ENCODE measurements at regions not wholly inside any gene's neighbourhood (a gene's known extent, or its start where the extent isn't known, plus 50 kb on each side); places are given as distances from the start of the nearest gene placed in this dataset.

GRCh38 chr6:40298207-40298606 is 289.0 kb downstream of the LRFN2 start:
- ATAC-seq (no peak), DNase-seq (no peak)
- no peaks in the 10 kb centered on the region for H3K4me1 ChIP-seq
- H3K27ac ChIP-seq, result no peak overlapping the region
- no peak overlapping the region for H3K4me3 ChIP-seq
- WGBS (ENCODE audit: insufficient coverage, low coverage, low lambda C conversion rate, missing lambda C conversion rate), result 75% methylated on average over 2 of the region's 2 CpGs
- intact Hi-C loops (cut with DNase I), result no loop called here
- no peaks in the 10 kb centered on the region for H3K9me3 ChIP-seq
- H3K36me3 ChIP-seq, result no peaks in the 10 kb centered on the region
- no peaks in the 10 kb centered on the region for H3K27me3 ChIP-seq
- no peak for TF ChIP-seq POLR2A (IDR thresholded peaks at IDR 0.05)
- TF ChIP-seq CTCF (IDR thresholded peaks at IDR 0.05), result no peak

GRCh38 chr6:40295251-40295950 is 291.8 kb downstream of the LRFN2 start:
- Histone ChIP-seq H3K4me1 (no peaks in the 10 kb centered on the region), H3K9me3 (no peaks in the 10 kb centered on the region), H3K36me3 (no peaks in the 10 kb centered on the region), H3K27me3 (no peaks in the 10 kb centered on the region), H3K27ac (no peak overlapping the region), H3K4me3 (no peak overlapping the region)
- intact Hi-C loops (cut with DNase I), result no loop called here
- DNase-seq, result no peak
- 93% methylated on average over 2 of the region's 2 CpGs for WGBS (ENCODE audit: insufficient coverage, low coverage, low lambda C conversion rate, missing lambda C conversion rate)
- ATAC-seq, result no peak
- no peak for TF ChIP-seq CTCF (IDR thresholded peaks at IDR 0.05)
- no peak for TF ChIP-seq POLR2A (IDR thresholded peaks at IDR 0.05)

GRCh38 chr6:40293460-40294185 is 293.5 kb downstream of the LRFN2 start:
- intact Hi-C loops (cut with DNase I), result no loop called here
- no peaks in the 10 kb centered on the region for H3K36me3 ChIP-seq
- TF ChIP-seq POLR2A (IDR thresholded peaks at IDR 0.05) (no peak), CTCF (IDR thresholded peaks at IDR 0.05) (no peak)
- DNase-seq, result no peak
- no peaks in the 10 kb centered on the region for H3K9me3 ChIP-seq
- H3K4me3 ChIP-seq, result no peak overlapping the region
- 50% methylated on average over 8 of the region's 10 CpGs for WGBS (ENCODE audit: insufficient coverage, low coverage, low lambda C conversion rate, missing lambda C conversion rate)
- H3K4me1 ChIP-seq, result no peaks in the 10 kb centered on the region
- no peak for ATAC-seq
- H3K27me3 ChIP-seq, result no peaks in the 10 kb centered on the region
- H3K27ac ChIP-seq, result no peak overlapping the region

GRCh38 chr6:40293060-40293459 is 294.1 kb downstream of the LRFN2 start:
- Histone ChIP-seq H3K9me3 (no peaks in the 10 kb centered on the region), H3K4me1 (no peaks in the 10 kb centered on the region), H3K4me3 (no peak overlapping the region), H3K36me3 (no peaks in the 10 kb centered on the region), H3K27me3 (no peaks in the 10 kb centered on the region), H3K27ac (no peak overlapping the region)
- DNase-seq, result no peak
- WGBS (ENCODE audit: insufficient coverage, low coverage, low lambda C conversion rate, missing lambda C conversion rate), result 79% methylated on average over 1 of the region's 1 CpG
- ATAC-seq, result no peak
- intact Hi-C loops (cut with DNase I), result no loop called here
- no peak for TF ChIP-seq POLR2A (IDR thresholded peaks at IDR 0.05)
- TF ChIP-seq CTCF (IDR thresholded peaks at IDR 0.05), result no peak

All from right lobe of liver (tissue), 6 donors.